AG04449 (cell line): ENCODE measurements at regions not wholly inside any gene's neighbourhood (a gene's known extent, or its start where the extent isn't known, plus 50 kb on each side); places are given as distances from the start of the nearest gene placed in this dataset.
"Not testable (repeated sequence)": the region's sequence is repeated elsewhere in the genome, so short reads cannot be mapped to it uniquely, and the experiment has no call there.

Experiments
- CTCF ChIA-PET: fragments of 350-600 bp; formaldehyde crosslinking; extraction: SDS; loops from one replicate; lab custom pipeline; 2021; ENCODE audit warnings: antibody characterized with exemption; lab: Yijun Ruan, JAX
- POLR2A ChIA-PET: fragments of 400-600, 350-600 bp; formaldehyde crosslinking; extraction: SDS; loops from one replicate; lab custom pipeline; 2020; ENCODE audit warnings: antibody characterized with exemption, inconsistent platforms; lab: Yijun Ruan, JAX
- DNase-seq: peaks from one replicate; pipeline ENCODE4 v3.0.0-alpha.2; 2010; ENCODE audit warnings: low read depth, low spot score
- H3K4me3 ChIP-seq: 2 replicates; pipeline ENCODE4 v1.5.1; 2011; ENCODE audit warnings: low read depth, mild to moderate bottlenecking, control low read depth, low read length
- CTCF ChIP-seq: IDR thresholded peaks from one replicate; pipeline ENCODE4 v1.5.1; 2011; ENCODE audit warnings: mild to moderate bottlenecking, moderate library complexity, low read length, control low read depth, inconsistent platforms; ENCODE audit not compliant: insufficient read depth; ENCODE audit errors: missing control alignments

- no peak overlapping the region for H3K4me3 ChIP-seq
- CTCF ChIA-PET, result no interaction called here
- DNase-seq, result no peak
- POLR2A ChIA-PET, result no interaction called here
- no peak for TF ChIP-seq CTCF
Measured at GRCh38 chr7:34222316-34222715, 317.0 kb downstream of the BMPER start.

- DNase-seq, result no peak
- CTCF ChIA-PET, result no interaction called here
- H3K4me3 ChIP-seq, result no peak overlapping the region
- POLR2A ChIA-PET, result no interaction called here
- TF ChIP-seq CTCF, result no peak
Measured at GRCh38 chr7:34222722-34223121, 317.4 kb downstream of the BMPER start.

- POLR2A ChIA-PET, result no interaction called here
Measured at GRCh38 chr7:34224281-34224680, 318.9 kb downstream of the BMPER start.

GRCh38 chr7:34225193-34225592, 319.9 kb downstream of the BMPER start:
- CTCF ChIA-PET, result interaction anchor here (0.8 kb wide), 1 partner anchor 92 kb away, joined by 3 read pairs; no protein-coding TSS in a partner anchor
- no peak for TF ChIP-seq CTCF
- DNase-seq, result no peak

More at GRCh38 chr7:34224281-34224680, 318.9 kb downstream of the BMPER start:
- H3K4me3 ChIP-seq, result no peak overlapping the region
- no peak for DNase-seq
- no peak for TF ChIP-seq CTCF
- CTCF ChIA-PET, result interaction anchor here (0.8 to 1.2 kb wide), 3 partner anchors 9 to 91 kb away, joined by 3 read pairs; no protein-coding TSS in a partner anchor

GRCh38 chr7:34227525-34227924, 322.2 kb downstream of the BMPER start:
- H3K4me3 ChIP-seq, result no peak overlapping the region
- POLR2A ChIA-PET, result no interaction called here
- no peak for TF ChIP-seq CTCF
- CTCF ChIA-PET, result interaction anchor here (1.4 kb wide), 2 partner anchors 10 to 18 kb away, joined by 3 read pairs; no protein-coding TSS in a partner anchor
- no peak for DNase-seq

More at GRCh38 chr7:34225193-34225592, 319.9 kb downstream of the BMPER start:
- H3K4me3 ChIP-seq, result no peak overlapping the region
- POLR2A ChIA-PET, result no interaction called here

- H3K4me3 ChIP-seq, DNase-seq, POLR2A ChIA-PET, CTCF ChIA-PET: not testable (repeated sequence)
Measured at GRCh38 chr7:34235101-34235500, 329.8 kb downstream of the BMPER start.

- no peak for DNase-seq
- ChIA-PET CTCF (no interaction called here), POLR2A (no interaction called here)
- no peak overlapping the region for H3K4me3 ChIP-seq
- no peak for TF ChIP-seq CTCF
Measured at GRCh38 chr7:34236057-34236456, 330.7 kb downstream of the BMPER start.
